Endodermal cell (in vitro differentiated cells): ENCODE measurements at regions not wholly inside any gene's neighbourhood (a gene's known extent, or its start where the extent isn't known, plus 50 kb on each side); places are given as distances from the start of the nearest gene placed in this dataset.
"Not testable (repeated sequence)": the region's sequence is repeated elsewhere in the genome, so short reads cannot be mapped to it uniquely, and the experiment has no call there.

Source experiments
- DNase-seq: peaks from one replicate; pipeline ENCODE4 v3.0.0-alpha.2; 2017
- H3K27ac ChIP-seq: 2 replicates; pipeline ENCODE4 v1.5.1; 2013; ENCODE audit warnings: mild to moderate bottlenecking, low read depth, low read length, moderate library complexity
- H3K27me3 ChIP-seq: 2 replicates; pipeline ENCODE4 v1.6.1; 2013; ENCODE audit warnings: mild to moderate bottlenecking, low read length, moderate library complexity; ENCODE audit not compliant: insufficient read depth, control insufficient read depth, poor library complexity, severe bottlenecking
- H3K36me3 ChIP-seq: 2 replicates; pipeline ENCODE4 v1.7.0; 2013; ENCODE audit warnings: mild to moderate bottlenecking, low read length, moderate library complexity; ENCODE audit not compliant: control insufficient read depth, insufficient read depth
- H3K4me1 ChIP-seq: one replicate; pipeline ENCODE4 v1.7.0; 2013; ENCODE audit warnings: low read length; ENCODE audit not compliant: control insufficient read depth, insufficient read depth
- H3K4me3 ChIP-seq: 2 replicates; pipeline ENCODE4 v1.5.1; 2013; ENCODE audit warnings: mild to moderate bottlenecking, low read length, moderate library complexity
- H3K9ac ChIP-seq: 2 replicates; pipeline ENCODE4 v1.6.1; 2013; ENCODE audit warnings: mild to moderate bottlenecking, low read length, moderate library complexity; ENCODE audit not compliant: poor library complexity, severe bottlenecking; ENCODE audit errors: extremely low read depth
- H3K9me3 ChIP-seq: 2 replicates; pipeline ENCODE4 v1.6.1; 2013; ENCODE audit warnings: mild to moderate bottlenecking, low read length, moderate library complexity; ENCODE audit not compliant: control insufficient read depth
- H3K27ac Mint-ChIP-seq: 2 replicates; pipeline ENCODE4 v1.8.0; 2020; ENCODE audit warnings: mixed read lengths
- H3K27me3 Mint-ChIP-seq: 2 replicates; pipeline ENCODE4 v1.8.0; 2021; ENCODE audit warnings: mild to moderate bottlenecking, mixed read lengths; ENCODE audit not compliant: insufficient read depth
- H3K36me3 Mint-ChIP-seq: 2 replicates; pipeline ENCODE4 v1.8.0; 2020; ENCODE audit warnings: low read depth, mixed read lengths
- H3K4me1 Mint-ChIP-seq: 2 replicates; pipeline ENCODE4 v1.8.0; 2020; ENCODE audit warnings: mixed read lengths
- H3K4me3 Mint-ChIP-seq: 2 replicates; pipeline ENCODE4 v1.8.0; 2020; ENCODE audit warnings: mild to moderate bottlenecking, moderate library complexity, mixed read lengths
- H3K9me3 Mint-ChIP-seq: 2 replicates; pipeline ENCODE4 v1.8.0; 2020; ENCODE audit warnings: mild to moderate bottlenecking, mixed read lengths
- CTCF ChIP-seq: fragments of 200-600 bp; sonication (generic); conservative IDR thresholded peaks from 2 replicates; pipeline ENCODE4 v1.5.0; 2021; ENCODE audit warnings: antibody characterized with exemption, mild to moderate bottlenecking
- WGBS, 2 experiments: methylation state at CpG; one replicate each; pipeline versions ENCODE4 v1.1.5 to v1.1.7; 2013; ENCODE audit warnings: missing lambda C conversion rate in 2 of 2, mixed read lengths in 1 of 2; ENCODE audit not compliant: insufficient coverage in 1 of 2, insufficient read length in 1 of 2; 5-methylcytosine and 5-hydroxymethylcytosine counted together

DNA sequence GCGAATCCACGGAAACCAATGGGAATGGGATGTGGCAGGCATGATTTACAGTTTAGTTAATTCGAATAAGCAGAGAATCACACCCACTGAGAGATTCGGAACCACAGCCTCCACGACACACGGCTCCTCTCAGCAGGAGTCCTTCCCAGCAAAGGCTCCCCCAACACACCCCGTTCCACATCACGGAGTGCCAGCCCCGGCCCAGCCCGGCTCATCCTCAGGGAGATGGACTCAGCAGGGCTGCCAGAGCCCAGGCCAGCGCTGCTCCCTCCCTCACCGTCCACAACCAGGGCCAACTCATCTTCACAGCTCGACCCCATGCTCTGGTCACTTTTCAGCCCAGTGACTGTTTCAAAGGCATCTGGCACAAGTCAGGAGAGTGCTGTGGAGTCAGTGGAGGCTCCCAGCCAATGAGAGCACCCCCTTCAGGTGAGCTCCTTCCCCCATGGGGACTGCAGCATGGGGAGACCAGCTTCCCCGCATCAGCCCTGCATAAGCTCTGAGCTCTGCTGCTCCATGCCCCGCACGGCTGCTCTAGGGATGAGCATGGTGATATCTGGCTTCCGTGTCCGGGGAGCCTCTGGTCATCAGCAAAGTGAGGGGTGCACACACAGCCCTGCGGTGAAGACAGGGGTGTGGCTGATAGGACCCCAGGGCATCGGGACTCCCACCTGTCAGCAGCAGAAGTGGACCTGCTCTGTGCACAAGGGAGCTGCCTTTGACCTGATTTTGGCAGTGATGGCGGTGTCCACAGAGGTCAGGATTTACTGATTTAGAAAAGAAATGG, 238.8 kb upstream of the SFSWAP start:
- H3K27me3 ChIP-seq: no peaks in the 10 kb centered on the region
- TF ChIP-seq CTCF: no peak
- no peak overlapping the region for H3K9ac ChIP-seq
- H3K27ac ChIP-seq: no peak overlapping the region
- no peaks in the 10 kb centered on the region for H3K36me3 Mint-ChIP-seq
- DNase-seq: peak; percentile 63
- H3K4me3 Mint-ChIP-seq: no peak overlapping the region
- WGBS, 2 experiments: 86 to 89% methylated on average over 13 to 21 of the region's 21 CpGs
- H3K27ac Mint-ChIP-seq: no peak overlapping the region
- no peaks in the 10 kb centered on the region for H3K36me3 ChIP-seq
- H3K9me3 ChIP-seq: no peaks in the 10 kb centered on the region
- no peaks in the 10 kb centered on the region for H3K4me1 ChIP-seq
- H3K27me3 Mint-ChIP-seq: peaks cover 1% of the 10 kb centered on the region
- peaks cover 2% of the 10 kb centered on the region for H3K9me3 Mint-ChIP-seq
- no peaks in the 10 kb centered on the region for H3K4me1 Mint-ChIP-seq
- no peak overlapping the region for H3K4me3 ChIP-seq

DNA sequence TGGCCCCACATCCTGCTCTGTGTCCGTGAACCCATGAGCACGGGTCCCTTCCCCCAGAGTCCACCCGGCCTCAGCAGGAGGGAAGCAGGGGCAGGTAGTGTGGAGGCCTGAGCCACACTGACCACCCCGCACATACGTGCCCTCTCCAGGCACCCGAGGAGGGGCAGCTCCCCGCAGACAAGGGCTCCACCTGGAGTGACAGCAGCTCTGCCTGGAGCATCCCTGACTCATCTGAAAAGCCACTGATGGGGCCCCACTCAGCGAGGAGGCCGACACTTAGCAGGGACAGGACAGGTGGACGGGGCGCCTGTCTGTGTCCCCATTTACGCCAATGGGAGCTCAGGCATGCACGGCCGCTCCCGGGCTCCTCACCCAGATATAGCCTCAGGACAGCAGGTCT, 237.6 kb upstream of the SFSWAP start:
- Histone ChIP-seq H3K27ac (no peak overlapping the region), H3K4me3 (no peak overlapping the region), H3K9me3 (no peaks in the 10 kb centered on the region), H3K4me1 (no peaks in the 10 kb centered on the region), H3K36me3 (no peaks in the 10 kb centered on the region), H3K27me3 (no peaks in the 10 kb centered on the region), H3K9ac (no peak overlapping the region)
- DNase-seq: peak; percentile 40
- TF ChIP-seq CTCF: no peak
- Mint-ChIP-seq H3K27ac (no peak overlapping the region), H3K4me3 (no peak overlapping the region), H3K9me3 (no peaks in the 10 kb centered on the region), H3K4me1 (no peaks in the 10 kb centered on the region), H3K27me3 (no peaks in the 10 kb centered on the region), H3K36me3 (no peaks in the 10 kb centered on the region)
- 89 to 94% methylated on average over 7 to 15 of the region's 15 CpGs for whole genome bisulfite sequencing, 2 experiments

DNA sequence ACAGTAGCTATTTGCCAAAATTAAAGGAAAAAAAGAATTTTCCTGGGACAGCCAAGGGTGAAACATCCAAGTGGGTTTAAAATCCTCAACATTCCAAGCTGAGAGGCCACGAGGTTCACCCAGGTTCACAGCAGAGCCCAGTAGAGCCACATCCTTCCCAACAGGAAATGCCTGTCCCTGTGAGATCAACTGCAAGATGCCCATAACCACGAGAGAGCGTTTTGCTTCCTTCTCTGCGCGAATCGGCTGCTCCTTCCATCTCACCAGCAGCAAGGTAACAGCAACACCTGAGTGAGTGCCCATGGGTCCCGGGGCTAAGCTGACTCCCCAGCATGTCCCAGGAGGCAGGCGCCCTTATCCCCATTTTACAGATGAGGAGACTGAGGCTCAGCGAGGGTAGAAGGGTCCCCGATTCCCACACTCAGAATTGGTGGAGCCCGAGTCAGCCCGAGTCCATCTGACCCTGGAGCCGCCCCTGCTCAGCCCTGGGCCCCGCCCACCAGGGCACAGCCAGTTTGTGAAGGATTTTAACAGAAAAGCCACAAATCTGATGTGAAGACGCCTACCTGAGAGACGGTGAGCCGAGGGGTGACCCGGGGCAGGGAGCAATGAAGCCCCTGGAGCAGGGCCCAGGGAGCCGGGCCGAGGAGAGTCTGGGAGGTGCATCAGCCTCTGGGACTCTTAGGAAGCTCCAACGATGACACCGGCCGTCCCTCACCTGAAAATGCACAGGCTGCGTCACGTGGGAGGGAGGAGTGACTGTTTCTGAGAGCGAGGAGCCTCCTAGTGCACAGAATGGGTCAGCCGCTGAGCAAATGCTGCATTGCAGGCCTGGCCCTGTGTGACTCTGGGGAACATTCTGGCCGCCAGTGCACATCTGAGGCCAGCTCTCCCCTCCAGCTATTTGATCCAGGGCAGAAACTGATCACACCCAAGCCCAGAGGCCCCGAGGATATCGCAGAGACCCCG, 236.9 kb upstream of the SFSWAP start:
- no peak overlapping the region for H3K27ac Mint-ChIP-seq
- H3K9me3 Mint-ChIP-seq: no peaks in the 10 kb centered on the region
- H3K27me3 Mint-ChIP-seq: no peaks in the 10 kb centered on the region
- no peak overlapping the region for H3K4me3 Mint-ChIP-seq
- Histone ChIP-seq H3K9ac (no peak overlapping the region), H3K27ac (no peak overlapping the region), H3K27me3 (no peaks in the 10 kb centered on the region), H3K4me1 (no peaks in the 10 kb centered on the region), H3K4me3 (no peak overlapping the region), H3K9me3 (no peaks in the 10 kb centered on the region), H3K36me3 (no peaks in the 10 kb centered on the region)
- H3K36me3 Mint-ChIP-seq: no peaks in the 10 kb centered on the region
- TF ChIP-seq CTCF: no peak
- WGBS, 2 experiments: 89 to 95% methylated on average over 22 to 31 of the region's 31 CpGs
- H3K4me1 Mint-ChIP-seq: no peaks in the 10 kb centered on the region
- DNase-seq: peak; percentile 82

DNA sequence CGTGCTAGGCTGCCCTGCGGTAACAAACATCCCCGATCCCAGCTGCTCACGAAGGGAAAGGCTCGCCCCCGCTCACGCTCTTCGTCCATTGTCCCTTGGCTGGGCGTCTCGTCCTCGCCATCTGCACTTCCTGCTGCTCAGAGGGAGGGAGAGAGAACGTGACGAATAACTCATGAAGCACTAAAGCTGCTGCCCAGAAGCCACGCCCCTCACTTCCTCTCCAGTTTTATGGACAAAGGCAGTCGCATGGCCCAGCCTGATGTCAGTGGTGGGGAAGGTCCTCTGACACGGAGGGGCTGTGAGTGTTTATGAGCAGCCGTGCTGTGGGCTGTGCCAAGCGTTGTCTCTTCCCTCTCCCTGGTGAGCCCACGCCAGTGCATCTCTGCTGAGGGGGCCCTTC, 235.9 kb upstream of the SFSWAP start:
- not testable (repeated sequence) for H3K4me1 ChIP-seq, H3K4me1 Mint-ChIP-seq, H3K9me3 ChIP-seq, H3K36me3 ChIP-seq, H3K4me3 ChIP-seq, DNase-seq, H3K4me3 Mint-ChIP-seq, H3K36me3 Mint-ChIP-seq, H3K9ac ChIP-seq, H3K27me3 Mint-ChIP-seq, H3K27ac ChIP-seq, H3K9me3 Mint-ChIP-seq, H3K27ac Mint-ChIP-seq, H3K27me3 ChIP-seq
- 100% methylated on average over 1 of the region's 19 CpGs; no CpG with 5 or more reads in 1 of the 2 experiments for WGBS, 2 experiments
